Mammary epithelial cell (primary cell): ENCODE measurements at regions not wholly inside any gene's neighbourhood (a gene's known extent, or its start where the extent isn't known, plus 50 kb on each side); places are given as distances from the start of the nearest gene placed in this dataset.
"Not testable (repeated sequence)": the region's sequence is repeated elsewhere in the genome, so short reads cannot be mapped to it uniquely, and the experiment has no call there.

Source experiments
- EZH2 ChIP-seq: IDR thresholded peaks from 2 replicates; pipeline ENCODE4 v1.6.1; 2012; ENCODE audit warnings: low read length, inconsistent platforms, borderline replicate concordance
- TF ChIP-seq, protein P1 (sequence below), 2 donors: IDR thresholded peaks in 1 of 2; conservative IDR thresholded peaks in 1 of 2; 2 replicates each; pipeline ENCODE4 v1.5.1; 2011 to 2012; ENCODE audit warnings: inconsistent platforms in 2 of 2, low read length in 2 of 2, mild to moderate bottlenecking in 2 of 2, control low read depth in 1 of 2, low read depth in 1 of 2; ENCODE audit not compliant: insufficient read depth in 1 of 2; ENCODE audit errors: extremely low read depth in 1 of 2

DNA sequence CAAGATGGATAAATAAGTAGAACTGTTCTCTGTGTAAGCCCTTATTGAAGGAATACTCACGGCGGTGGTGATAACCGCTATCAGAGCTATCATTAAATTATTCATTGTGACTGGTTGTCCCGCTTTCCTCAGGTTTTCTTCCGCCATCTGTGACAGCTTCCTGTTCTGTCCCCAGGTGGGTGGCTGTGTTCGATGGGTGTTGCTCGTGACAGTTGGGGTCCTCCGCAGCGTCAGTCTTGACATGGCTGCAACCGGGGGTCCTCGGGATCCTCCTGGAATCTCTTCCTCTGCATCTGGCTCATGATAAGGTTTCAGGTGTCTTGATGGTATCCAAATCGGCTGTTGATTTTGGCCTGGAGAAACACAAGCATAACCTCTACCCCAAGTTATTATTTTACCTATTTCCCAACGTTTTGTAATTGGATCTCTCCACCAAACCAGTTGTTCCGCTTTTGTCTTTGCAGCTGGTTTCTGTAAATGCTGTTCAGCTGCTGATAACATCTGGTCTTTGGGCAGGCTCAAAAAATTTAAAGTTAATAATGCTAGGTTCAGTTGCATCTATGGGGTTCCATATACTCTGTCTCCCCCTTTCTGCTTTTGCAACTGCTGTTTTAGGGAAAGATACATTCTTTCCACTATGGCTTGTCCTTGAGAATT lies 58.1 kb upstream of the INSIG1 start:
- TF ChIP-seq, protein P1, sequence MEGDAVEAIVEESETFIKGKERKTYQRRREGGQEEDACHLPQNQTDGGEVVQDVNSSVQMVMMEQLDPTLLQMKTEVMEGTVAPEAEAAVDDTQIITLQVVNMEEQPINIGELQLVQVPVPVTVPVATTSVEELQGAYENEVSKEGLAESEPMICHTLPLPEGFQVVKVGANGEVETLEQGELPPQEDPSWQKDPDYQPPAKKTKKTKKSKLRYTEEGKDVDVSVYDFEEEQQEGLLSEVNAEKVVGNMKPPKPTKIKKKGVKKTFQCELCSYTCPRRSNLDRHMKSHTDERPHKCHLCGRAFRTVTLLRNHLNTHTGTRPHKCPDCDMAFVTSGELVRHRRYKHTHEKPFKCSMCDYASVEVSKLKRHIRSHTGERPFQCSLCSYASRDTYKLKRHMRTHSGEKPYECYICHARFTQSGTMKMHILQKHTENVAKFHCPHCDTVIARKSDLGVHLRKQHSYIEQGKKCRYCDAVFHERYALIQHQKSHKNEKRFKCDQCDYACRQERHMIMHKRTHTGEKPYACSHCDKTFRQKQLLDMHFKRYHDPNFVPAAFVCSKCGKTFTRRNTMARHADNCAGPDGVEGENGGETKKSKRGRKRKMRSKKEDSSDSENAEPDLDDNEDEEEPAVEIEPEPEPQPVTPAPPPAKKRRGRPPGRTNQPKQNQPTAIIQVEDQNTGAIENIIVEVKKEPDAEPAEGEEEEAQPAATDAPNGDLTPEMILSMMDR (conservative IDR thresholded peaks at IDR 0.05 in 1 of 2, IDR thresholded peaks at IDR 0.05 in 1 of 2; ENCODE audit: extremely low read depth in 1 of 2, insufficient read depth in 1 of 2, low read depth in 1 of 2, low read length in 2 of 2): not testable (repeated sequence)
- TF ChIP-seq EZH2: not testable (repeated sequence)
